WTC11 (cell line): ENCODE measurements at regions not wholly inside any gene's neighbourhood (a gene's known extent, or its start where the extent isn't known, plus 50 kb on each side); places are given as distances from the start of the nearest gene placed in this dataset.

ENCODE experiments used
- ATAC-seq: fragments of 200-7000 bp; cut with Tn5 transposase; 2 replicates; pipeline ENCODE4 v1.10.0; 2021; ENCODE audit warnings: mild to moderate bottlenecking, moderate library complexity
- CTCF ChIA-PET: fragments of 300-600 bp; sonication (Branson Sonifier 250); formaldehyde crosslinking; loops from one replicate; lab custom pipeline; 2021; ENCODE audit warnings: antibody characterized with exemption; lab: Charles Lee
- POLR2A ChIA-PET: fragments of 350-600 bp; sonication (Branson Sonifier 250); formaldehyde crosslinking; loops from one replicate; lab custom pipeline; 2021; ENCODE audit warnings: antibody characterized with exemption; lab: Charles Lee
- DNase-seq: peaks from one replicate; pipeline ENCODE4 v3.0.0; 2021; ENCODE audit warnings: low spot score
- H3K27ac Mint-ChIP-seq: 2 replicates; pipeline ENCODE4 v1.8.0; 2021; ENCODE audit warnings: mixed read lengths
- H3K27me3 Mint-ChIP-seq: 2 replicates; pipeline ENCODE4 v1.8.0; 2021; ENCODE audit warnings: low read depth, mild to moderate bottlenecking, moderate library complexity, mixed read lengths
- H3K36me3 Mint-ChIP-seq: 2 replicates; pipeline ENCODE4 v1.8.0; 2021; ENCODE audit warnings: mixed read lengths
- H3K4me1 Mint-ChIP-seq: 2 replicates; pipeline ENCODE4 v1.8.0; 2022; ENCODE audit warnings: mixed read lengths
- H3K4me3 Mint-ChIP-seq: 2 replicates; pipeline ENCODE4 v1.8.0; 2021; ENCODE audit warnings: mild to moderate bottlenecking, moderate library complexity, mixed read lengths
- H3K9me3 Mint-ChIP-seq: 2 replicates; pipeline ENCODE4 v1.8.0; 2021; ENCODE audit warnings: mixed read lengths
- ATF3 ChIP-seq: sonication (generic); formaldehyde crosslinking; conservative IDR thresholded peaks from 2 replicates; pipeline ENCODE4 v1.8.1; 2022; ENCODE audit warnings: mild to moderate bottlenecking, missing genetic modification reagents
- CREB1 ChIP-seq: sonication (generic); formaldehyde crosslinking; IDR thresholded peaks from 2 replicates; pipeline ENCODE4 v1.8.0; 2023; ENCODE audit warnings: mild to moderate bottlenecking, missing genetic modification reagents
- CTCF ChIP-seq: fragments of 200-600 bp; IDR thresholded peaks from 2 replicates; pipeline ENCODE4 v1.8.0; 2022; ENCODE audit warnings: antibody characterized with exemption
- ESRRA ChIP-seq: sonication (generic); formaldehyde crosslinking; IDR thresholded peaks from 2 replicates; pipeline ENCODE4 v1.8.1; 2022; ENCODE audit warnings: mild to moderate bottlenecking, missing genetic modification reagents, borderline replicate concordance
- FOXJ3 ChIP-seq: sonication (generic); formaldehyde crosslinking; IDR thresholded peaks from 2 replicates; pipeline ENCODE4 v1.9.0; 2021; ENCODE audit warnings: missing genetic modification reagents, mild to moderate bottlenecking, borderline replicate concordance
- GRHL2 ChIP-seq: fragments of 250-450 bp; sonication (Bioruptor Pico); IDR thresholded peaks from 2 replicates; pipeline ENCODE4 v1.8.0; 2022; ENCODE audit warnings: mild to moderate bottlenecking, moderate library complexity; ENCODE audit not compliant: insufficient replicate concordance, severe bottlenecking
- GTF2I ChIP-seq: fragments of 250-450 bp; sonication (Bioruptor Pico); conservative IDR thresholded peaks from 2 replicates; pipeline ENCODE4 v1.4.0; 2021; ENCODE audit warnings: mild to moderate bottlenecking
- HMGA2 ChIP-seq: fragments of 250-450 bp; sonication (Bioruptor Pico); IDR thresholded peaks from 2 replicates; pipeline ENCODE4 v1.4.0; 2021; ENCODE audit warnings: mild to moderate bottlenecking, moderate library complexity
- HMGXB4 ChIP-seq: sonication (generic); formaldehyde crosslinking; IDR thresholded peaks from 2 replicates; pipeline ENCODE4 v1.8.1; 2023; ENCODE audit warnings: mild to moderate bottlenecking, moderate library complexity, missing genetic modification reagents
- IRF1 ChIP-seq: sonication (generic); formaldehyde crosslinking; IDR thresholded peaks from 2 replicates; pipeline ENCODE4 v1.8.0; 2023; ENCODE audit warnings: missing genetic modification reagents
- JUN ChIP-seq: sonication (generic); formaldehyde crosslinking; IDR thresholded peaks from 2 replicates; pipeline ENCODE4 v1.8.0; 2023; ENCODE audit warnings: mild to moderate bottlenecking, missing genetic modification reagents
- NFYB ChIP-seq: sonication (generic); formaldehyde crosslinking; conservative IDR thresholded peaks from 2 replicates; pipeline ENCODE4 v1.8.0; 2022; ENCODE audit warnings: low read depth, missing genetic modification reagents
- NR1H2 ChIP-seq: sonication (generic); formaldehyde crosslinking; IDR thresholded peaks from 2 replicates; pipeline ENCODE4 v1.9.0; 2021; ENCODE audit warnings: mild to moderate bottlenecking, moderate library complexity, missing genetic modification reagents
- SMAD3 ChIP-seq: sonication (generic); formaldehyde crosslinking; IDR thresholded peaks from 2 replicates; pipeline ENCODE4 v1.8.0; 2022; ENCODE audit warnings: missing genetic modification reagents, mild to moderate bottlenecking, borderline replicate concordance
- STAT6 ChIP-seq: sonication (generic); formaldehyde crosslinking; conservative IDR thresholded peaks from 2 replicates; pipeline ENCODE4 v1.8.1; 2023; ENCODE audit warnings: mild to moderate bottlenecking, low read depth, missing genetic modification reagents, moderate library complexity
- TP53 ChIP-seq: sonication (generic); formaldehyde crosslinking; IDR thresholded peaks from 2 replicates; pipeline ENCODE4 v1.8.1; 2023; ENCODE audit warnings: mild to moderate bottlenecking, missing genetic modification reagents
- ZBTB43 ChIP-seq: sonication (generic); formaldehyde crosslinking; IDR thresholded peaks from 2 replicates; pipeline ENCODE4 v1.8.1; 2023; ENCODE audit warnings: mild to moderate bottlenecking, missing genetic modification reagents
- ZNF232 ChIP-seq: sonication (generic); formaldehyde crosslinking; IDR thresholded peaks from 2 replicates; pipeline ENCODE4 v1.8.0; 2022; ENCODE audit warnings: mild to moderate bottlenecking, missing genetic modification reagents
- ZNF425 ChIP-seq: fragments of 250-450 bp; sonication (Bioruptor Pico); conservative IDR thresholded peaks from 2 replicates; pipeline ENCODE4 v1.9.0; 2021; ENCODE audit warnings: mild to moderate bottlenecking

GRCh38 chr9:1954238-1954637, 60.9 kb upstream of the SMARCA2 start:
- Mint-ChIP-seq H3K4me3 (no peak overlapping the region), H3K4me1 (peaks cover 7% of the 10 kb centered on the region), H3K36me3 (no peaks in the 10 kb centered on the region)
- POLR2A ChIA-PET = no interaction called here
- TF ChIP-seq NR1H2 (CRISPR knock-in tag) = no peak
- TF ChIP-seq SMAD3 (CRISPR knock-in tag) = no peak
- TF ChIP-seq HMGA2 (CRISPR knock-in tag) = no peak
- TF ChIP-seq FOXJ3 = no peak
- no peak for TF ChIP-seq GTF2I (CRISPR knock-in tag)
- no peak for TF ChIP-seq GRHL2 (CRISPR knock-in tag)
- no peak for TF ChIP-seq TP53
- TF ChIP-seq CTCF = no peak
- TF ChIP-seq ZNF425 = no peak
- TF ChIP-seq IRF1 (CRISPR knock-in tag) = no peak
- TF ChIP-seq NFYB (CRISPR knock-in tag) = no peak
- no peak for TF ChIP-seq ZBTB43 (CRISPR knock-in tag)
- TF ChIP-seq HMGXB4 (CRISPR knock-in tag) = no peak
- TF ChIP-seq CREB1 (CRISPR knock-in tag) = no peak
- TF ChIP-seq, all 79 proteins: peak for 0
- no peak for DNase-seq
- H3K27ac Mint-ChIP-seq = no peak overlapping the region
- no peaks in the 10 kb centered on the region for H3K9me3 Mint-ChIP-seq
- H3K27me3 Mint-ChIP-seq = no peaks in the 10 kb centered on the region
- CTCF ChIA-PET = no interaction called here
- ATAC-seq = no peak

- Mint-ChIP-seq H3K4me1 (peaks cover 12% of the 10 kb centered on the region), H3K27me3 (no peaks in the 10 kb centered on the region), H3K9me3 (no peaks in the 10 kb centered on the region), H3K36me3 (no peaks in the 10 kb centered on the region), H3K27ac (no peak overlapping the region), H3K4me3 (no peak overlapping the region)
- TF ChIP-seq STAT6 = no peak
- TF ChIP-seq GTF2I (CRISPR knock-in tag) = no peak
- no peak for TF ChIP-seq ZNF232 (CRISPR knock-in tag)
- no peak for TF ChIP-seq JUN (CRISPR knock-in tag)
- TF ChIP-seq ATF3 (CRISPR knock-in tag) = no peak
- TF ChIP-seq ESRRA (CRISPR knock-in tag) = no peak
- ATAC-seq = no peak
- POLR2A ChIA-PET = no interaction called here
- no peak for DNase-seq
- CTCF ChIA-PET = no interaction called here
These were observed 58.2 kb upstream of the SMARCA2 start for GRCh38 chr9:1956958-1957357.
